Activated T-cell treated with anti-CD3 and anti-CD28 coated beads for 4 hours (primary cell): ENCODE measurements at regions not wholly inside any gene's neighbourhood (a gene's known extent, or its start where the extent isn't known, plus 50 kb on each side); places are given as distances from the start of the nearest gene placed in this dataset.
"Not testable (repeated sequence)": the region's sequence is repeated elsewhere in the genome, so short reads cannot be mapped to it uniquely, and the experiment has no call there.

Source experiments
- DNase-seq: peaks from one replicate; pipeline ENCODE4 v3.0.0-alpha.2; 2020

DNA sequence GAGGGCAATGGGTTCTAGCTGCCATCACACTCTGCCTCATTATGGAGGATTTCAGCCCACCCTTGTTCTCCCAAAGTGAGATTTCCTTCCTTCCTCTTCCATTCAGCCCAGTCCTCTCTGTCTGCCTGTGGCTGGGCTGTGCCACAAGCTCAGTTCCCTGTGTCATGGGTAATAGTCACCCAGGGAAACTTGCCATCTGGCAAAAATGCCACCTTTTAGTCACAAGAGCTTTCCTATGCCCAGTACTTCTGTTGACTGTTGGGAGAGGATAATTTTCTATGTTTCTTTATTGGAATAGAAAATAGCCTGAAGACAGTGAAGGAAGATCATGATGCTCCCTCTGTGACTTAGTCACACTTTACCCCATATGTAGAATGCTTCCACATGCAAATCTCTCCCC, 71.4 kb downstream of the TLR4 start:
- DNase-seq, result no peak

DNA sequence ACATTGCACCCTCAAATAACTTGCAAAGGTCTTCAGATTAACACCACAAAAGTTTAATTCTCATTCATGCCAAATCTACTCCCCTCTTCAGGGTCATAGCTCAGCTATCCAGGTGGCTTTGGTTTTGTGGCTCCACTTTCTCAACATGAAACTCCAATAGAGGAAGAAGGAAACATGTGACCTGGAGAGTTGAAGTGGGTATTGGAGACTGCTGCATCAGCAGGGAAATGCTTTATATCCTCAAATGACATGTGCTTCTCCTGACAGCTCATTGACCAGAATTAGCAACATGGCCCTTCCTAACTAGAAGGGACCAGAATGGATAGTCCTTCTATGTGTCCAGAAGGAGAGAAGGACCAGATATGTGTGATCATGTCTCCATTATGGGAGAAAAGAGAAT, 73.6 kb downstream of the TLR4 start:
- no peak for DNase-seq

GRCh38 chr9:117779760-117780159, 75.6 kb downstream of the TLR4 start:
- no peak for DNase-seq

DNA sequence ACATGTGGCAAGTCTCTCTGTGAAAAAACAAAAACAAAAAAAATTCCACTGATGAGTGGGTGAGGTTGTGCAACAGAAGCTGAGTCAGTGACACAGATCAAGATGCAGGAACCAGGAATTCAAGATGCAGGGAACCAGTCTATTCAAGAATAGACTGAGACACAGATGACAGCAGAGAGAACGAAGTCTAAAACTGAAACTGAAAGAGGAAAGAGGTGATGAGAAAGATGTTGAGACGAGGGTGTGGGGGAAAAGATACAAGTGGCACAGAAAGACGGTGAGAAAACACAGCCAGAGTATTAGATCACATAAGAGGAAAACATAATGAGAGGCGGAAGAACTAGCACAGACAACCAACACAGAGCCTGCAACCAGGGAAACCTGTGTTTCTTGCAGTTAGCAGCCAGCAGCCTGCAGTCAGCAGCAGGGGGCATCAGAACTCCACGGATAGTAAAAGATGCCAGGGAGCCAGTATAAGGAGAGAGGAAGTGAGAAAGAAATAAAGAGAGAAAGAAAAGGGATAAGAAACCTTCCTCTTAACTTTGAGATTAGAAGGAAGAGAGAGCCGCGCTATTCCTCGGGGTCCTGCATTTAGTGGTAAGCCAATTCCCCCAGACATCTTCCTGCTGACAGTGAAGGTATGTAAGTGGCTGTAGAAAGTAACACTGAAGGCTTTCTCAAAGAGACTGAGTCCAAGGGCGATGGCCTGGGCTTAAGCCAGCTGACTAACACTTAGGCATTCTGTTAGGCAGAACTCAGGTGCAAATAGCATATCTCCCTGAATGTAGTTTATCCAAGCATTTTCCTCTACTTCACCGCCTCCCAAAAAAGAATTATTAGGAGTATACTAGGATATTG, 79.0 kb downstream of the TLR4 start:
- peak; percentile 33 for DNase-seq

GRCh38 chr9:117783828-117784227, 79.6 kb downstream of the TLR4 start:
- DNase-seq, result no peak

GRCh38 chr9:117784996-117785395, 80.8 kb downstream of the TLR4 start:
- DNase-seq, result no peak

GRCh38 chr9:117787746-117788145, 83.5 kb downstream of the TLR4 start:
- DNase-seq, result no peak

DNA sequence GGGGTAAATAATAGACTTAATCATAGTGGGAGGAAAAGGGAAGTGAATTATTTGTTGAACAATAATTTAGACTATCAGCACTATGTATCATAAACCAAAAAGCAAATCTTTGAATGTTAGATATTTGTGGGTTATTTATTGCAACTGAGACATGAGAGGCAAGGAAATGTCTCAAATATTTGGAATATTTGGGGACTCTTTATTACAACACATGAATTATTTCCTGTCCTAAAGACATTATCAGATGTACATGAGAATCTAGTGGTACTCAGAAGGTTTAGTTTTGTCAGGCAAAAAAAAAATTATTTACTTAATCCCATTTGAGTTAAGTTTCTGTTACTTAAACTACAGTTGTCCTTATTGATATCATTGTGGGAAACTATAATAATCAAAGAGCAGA, 91.1 kb downstream of the TLR4 start:
- DNase-seq, result no peak

- no peak for DNase-seq
These were observed 92.5 kb downstream of the TLR4 start for GRCh38 chr9:117796681-117797080.

GRCh38 chr9:117800389-117800788, 96.2 kb downstream of the TLR4 start:
- DNase-seq, result no peak

GRCh38 chr9:117809751-117810150, 105.5 kb downstream of the TLR4 start:
- DNase-seq, result no peak

GRCh38 chr9:117815315-117815714, 111.1 kb downstream of the TLR4 start:
- no peak for DNase-seq

DNA sequence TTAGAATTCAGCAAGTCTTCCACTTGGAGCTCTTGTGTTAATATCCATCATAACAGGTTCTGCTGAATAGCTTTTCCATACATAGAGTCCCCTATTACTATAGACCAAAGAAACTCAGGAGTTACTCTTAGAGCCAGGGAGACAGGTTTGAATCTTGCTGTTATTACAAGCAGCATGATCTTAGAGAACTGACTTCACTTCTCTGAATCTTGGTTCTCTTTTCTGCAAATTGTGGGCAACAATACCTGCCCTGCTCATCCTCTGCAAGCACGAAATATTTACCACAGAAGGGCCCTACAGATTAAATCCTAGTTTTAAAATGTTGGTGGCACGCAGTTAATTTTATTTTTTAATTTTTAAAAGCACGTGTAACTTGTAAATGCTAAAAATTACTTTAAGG, 111.7 kb downstream of the TLR4 start:
- DNase-seq, result no peak

DNA sequence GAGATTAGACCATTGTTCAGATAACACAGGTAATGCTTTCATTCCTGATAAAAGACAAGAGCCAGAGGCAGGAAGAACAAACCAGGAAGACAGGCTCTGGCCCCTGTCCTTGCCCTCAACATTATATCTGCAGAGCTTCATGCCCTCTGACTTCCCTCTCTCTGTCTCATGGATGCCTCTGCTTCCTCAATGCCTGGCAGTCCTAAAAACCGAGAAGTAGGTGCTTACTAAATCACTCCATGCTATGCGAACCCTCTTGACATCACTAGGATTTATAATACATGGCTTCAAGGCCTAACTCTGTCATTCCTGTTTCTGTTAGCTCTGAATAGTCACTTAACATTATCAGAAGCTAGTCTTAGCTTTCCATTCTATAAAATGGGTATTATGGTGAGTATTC, 117.8 kb downstream of the TLR4 start:
- DNase-seq, result no peak

DNA sequence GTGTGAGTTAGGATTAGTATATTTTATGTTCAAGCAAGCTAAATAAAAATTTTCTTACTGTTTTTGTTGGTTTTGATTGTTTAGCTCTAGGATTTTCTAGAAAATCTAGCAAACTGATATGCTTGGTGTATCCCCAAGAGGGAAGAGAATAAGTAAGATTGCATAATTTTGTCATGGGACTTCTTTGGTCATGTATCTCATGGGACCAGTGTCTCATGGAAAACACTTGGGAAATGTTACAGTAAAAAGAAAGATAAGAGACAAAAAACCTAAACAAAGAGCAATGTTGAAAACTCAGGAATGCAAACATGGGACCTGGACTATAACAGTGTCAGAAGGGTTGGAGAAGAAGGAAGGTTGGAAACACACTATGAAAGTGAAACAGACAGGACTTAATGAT, 119.4 kb downstream of the TLR4 start:
- no peak for DNase-seq

DNA sequence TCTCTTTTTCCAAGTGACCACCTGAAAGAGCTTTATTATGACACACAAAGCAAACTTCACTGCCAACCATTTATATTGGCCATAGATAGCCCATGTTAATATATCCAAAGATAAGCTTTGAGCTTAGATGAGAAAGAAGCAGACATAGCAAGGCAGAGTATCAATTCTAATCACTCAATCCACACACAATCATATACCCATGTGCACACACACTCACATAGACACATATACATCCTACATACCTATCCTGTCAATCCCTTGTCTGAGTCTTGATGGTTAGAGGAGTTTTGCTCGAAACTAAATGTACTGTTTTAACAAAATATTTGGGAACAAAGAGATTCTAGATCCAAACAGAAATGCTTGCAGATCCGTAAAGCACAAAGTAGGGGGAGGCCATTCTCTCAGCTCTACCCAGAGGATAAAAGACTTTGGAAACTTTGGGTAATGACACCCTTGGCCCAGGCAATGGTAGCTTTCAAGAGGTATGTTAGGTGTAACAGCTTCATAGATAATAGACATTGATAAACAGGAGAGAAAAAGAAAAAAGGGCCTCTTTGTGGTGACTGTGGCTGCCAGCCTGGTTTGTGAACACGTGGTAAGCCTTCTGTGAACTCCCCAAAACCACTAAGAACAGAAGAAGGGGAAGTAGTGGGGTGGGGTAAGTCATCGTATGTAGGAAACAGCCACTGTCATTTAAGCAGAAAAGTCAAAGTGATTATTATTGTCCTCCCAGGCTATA, 121.6 kb downstream of the TLR4 start:
- peak; percentile 7 for DNase-seq

GRCh38 chr9:117826837-117827236, 122.6 kb downstream of the TLR4 start:
- DNase-seq, result no peak

DNA sequence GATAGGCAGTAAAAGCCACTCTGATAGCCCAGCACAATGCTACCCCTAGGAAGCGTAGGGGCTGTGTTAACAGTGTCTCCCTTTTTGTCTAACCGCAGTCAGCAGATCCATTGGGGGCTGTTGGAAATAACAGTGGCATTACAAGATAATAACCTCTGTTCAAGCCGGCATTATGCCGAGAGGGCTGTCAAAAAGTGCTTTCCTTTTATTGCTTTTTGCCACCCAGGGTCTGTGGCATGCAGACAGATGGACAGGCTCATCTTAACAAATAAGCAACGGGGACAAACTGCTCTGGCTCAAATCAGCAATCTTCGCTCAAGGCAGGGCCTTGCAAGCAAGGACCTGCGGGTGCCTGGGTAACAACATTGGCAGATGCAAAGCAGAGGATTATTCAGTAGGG, 123.3 kb downstream of the TLR4 start:
- DNase-seq, result no peak

- no peak for DNase-seq
These were observed 124.3 kb downstream of the TLR4 start for GRCh38 chr9:117828466-117828865.

- no peak for DNase-seq
These were observed 131.6 kb downstream of the TLR4 start for GRCh38 chr9:117835798-117836197.

DNA sequence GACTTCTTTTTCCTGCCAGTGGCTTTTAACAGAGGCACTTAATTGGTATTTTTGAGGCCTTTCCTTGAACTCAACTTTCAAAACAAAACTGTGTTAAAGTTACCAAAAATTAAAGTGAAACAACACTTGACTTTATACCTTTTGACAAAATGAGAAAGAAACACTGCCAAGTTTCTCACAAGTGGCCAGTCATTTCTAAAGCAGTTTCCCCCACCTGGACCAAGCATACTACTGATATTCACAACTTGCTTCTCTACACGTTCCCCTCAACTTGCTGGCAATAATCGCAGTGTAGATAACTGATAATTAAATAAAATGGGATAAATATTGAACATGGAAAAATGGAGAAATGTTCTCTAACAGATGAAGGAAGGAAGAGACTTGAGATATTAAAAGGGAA, 135.7 kb downstream of the TLR4 start:
- no peak for DNase-seq

GRCh38 chr9:117851836-117852461, 147.7 kb downstream of the TLR4 start:
- not testable (repeated sequence) for DNase-seq

DNA sequence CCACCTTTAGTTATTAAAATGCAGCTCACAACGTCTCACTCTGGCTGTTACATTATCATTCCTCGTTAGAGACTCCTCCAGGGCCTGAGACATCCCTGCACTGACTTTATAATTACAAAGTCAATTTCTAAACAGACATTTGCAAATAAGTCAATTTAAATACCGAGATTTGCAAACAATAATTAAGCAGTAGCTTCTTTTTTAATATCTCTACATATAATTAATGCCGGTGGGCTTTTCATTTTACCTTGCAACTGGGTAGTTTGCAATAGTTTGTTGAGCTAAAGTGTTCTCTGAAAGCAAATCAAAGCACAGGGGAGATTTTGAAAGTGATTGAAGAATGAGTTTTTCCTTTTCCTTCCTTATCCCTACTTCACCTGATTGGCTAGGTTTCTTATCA, 154.4 kb downstream of the TLR4 start:
- no peak for DNase-seq

GRCh38 chr9:117860849-117861248, 156.6 kb downstream of the TLR4 start:
- DNase-seq, result no peak
